Psoas muscle (tissue), 7 donors: ENCODE measurements at regions not wholly inside any gene's neighbourhood (a gene's known extent, or its start where the extent isn't known, plus 50 kb on each side); places are given as distances from the start of the nearest gene placed in this dataset.

Experiments used
- ATAC-seq, 4 donors: fragments of 200-7000 bp; cut with Tn5 transposase; one replicate each; pipeline ENCODE4 v1.9.1; 2020; ENCODE audit warnings: moderate library complexity in 3 of 4, mild to moderate bottlenecking in 2 of 4
- DNase-seq, 2 donors: peaks; one replicate each; pipeline ENCODE4 v3.0.0-alpha.2; 2020
- H3K27ac ChIP-seq: fragments of 200-600 bp; one replicate; pipeline ENCODE4 v1.8.0; 2022
- H3K27me3 ChIP-seq, 3 donors: fragments of 200-600 bp in 1 of 3; one replicate each; pipeline versions ENCODE4 v1.6.1 to v1.8.0; 2013 to 2022; ENCODE audit warnings: low read length in 2 of 3, mild to moderate bottlenecking in 2 of 3, moderate library complexity in 1 of 3; ENCODE audit not compliant: insufficient read depth in 3 of 3
- H3K36me3 ChIP-seq, 2 donors: fragments of 200-600 bp in 1 of 2; one replicate each; pipeline versions ENCODE4 v1.6.1 to v1.8.0; 2013 to 2022; ENCODE audit warnings: low read depth in 1 of 2, mild to moderate bottlenecking in 1 of 2, moderate library complexity in 1 of 2; ENCODE audit not compliant: insufficient read depth in 1 of 2
- H3K4me1 ChIP-seq: fragments of 200-600 bp; one replicate; pipeline ENCODE4 v1.8.0; 2022
- H3K4me3 ChIP-seq: fragments of 200-600 bp; one replicate; pipeline ENCODE4 v1.8.0; 2022; ENCODE audit warnings: mild to moderate bottlenecking
- H3K9me3 ChIP-seq: fragments of 200-600 bp; one replicate; pipeline ENCODE4 v1.8.0; 2022
- WGBS, 3 donors: extraction: QIAGEN DNeasy Blood & Tissue Kit; methylation state at CpG; one replicate each; pipeline versions ENCODE4 v1.1.6 to v1.1.7; 2013; 5-methylcytosine and 5-hydroxymethylcytosine counted together
- intact Hi-C, 2 donors: fragments of 100-400 bp; cut with DNase I; formaldehyde crosslinking; loops; one replicate each; pipeline versions ENCODE4 v1.11.0 to v1.14.2; 2022
- TF ChIP-seq, protein P1 (sequence below): fragments of 200-600 bp; IDR thresholded peaks from one replicate; pipeline ENCODE4 v1.8.0; 2022; ENCODE audit warnings: antibody characterized with exemption
- donor health status: healthy with polysubstance abuse.
- donor health status: DM: no; HTN: no; CAD: no; lungs with moderate emphysema.
- donor health status: Bipolar disorder and iron deficiency.
- donor health status: healthy.
- donor health status: DM: yes; HTN: yes; CAD: no.
- donor health status: DM: no; HTN: no; CAD: no.
- donor health status: DM: yes; HTN: yes; CAD: no.

DNA sequence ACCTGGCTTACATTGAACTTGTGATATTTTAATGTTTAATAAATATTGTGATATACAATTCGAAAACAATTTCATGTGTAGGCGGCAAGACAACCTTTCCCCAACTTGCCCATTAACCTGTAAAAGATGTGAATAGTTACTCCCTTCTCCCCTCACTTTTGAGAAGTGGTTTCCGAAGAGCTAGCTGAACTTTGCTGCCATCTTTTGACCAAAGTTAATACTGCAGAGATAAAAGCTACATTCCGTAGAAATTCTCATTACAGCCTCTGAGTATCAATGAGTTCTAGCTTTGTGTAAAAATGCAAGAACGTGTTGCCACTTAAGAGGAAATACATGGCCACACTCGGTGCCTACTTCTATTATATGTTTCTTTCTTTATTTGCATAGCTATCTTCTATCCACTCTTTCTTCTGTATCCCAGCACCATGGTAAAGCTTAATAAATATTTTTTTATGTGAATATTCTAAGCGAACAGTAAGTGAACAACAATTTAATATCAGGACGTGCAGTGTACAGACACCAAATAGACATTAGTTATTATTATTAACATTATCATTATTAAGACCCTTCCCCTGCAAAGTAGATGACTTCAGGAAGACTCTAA is 105.1 kb upstream of the TMEM260 start:
- intact Hi-C loops, result loop anchor here (2.0 to 10.0 kb wide), 3 partner anchors 768 to 1030 kb away; partner anchors contain the start of gene TBPL2 (in 1 of the 2)
- Histone ChIP-seq H3K4me1 (no peaks in the 10 kb centered on the region), H3K9me3 (no peaks in the 10 kb centered on the region), H3K36me3 (no peaks in the 10 kb centered on the region), H3K27me3 (peaks cover 0 to 2% (median 0%) of the 10 kb centered on the region in 3 donors), H3K27ac (no peak overlapping the region), H3K4me3 (no peak overlapping the region)
- ATAC-seq, result peak in 1 of 4 donors; percentile 62
- TF ChIP-seq, protein P1, sequence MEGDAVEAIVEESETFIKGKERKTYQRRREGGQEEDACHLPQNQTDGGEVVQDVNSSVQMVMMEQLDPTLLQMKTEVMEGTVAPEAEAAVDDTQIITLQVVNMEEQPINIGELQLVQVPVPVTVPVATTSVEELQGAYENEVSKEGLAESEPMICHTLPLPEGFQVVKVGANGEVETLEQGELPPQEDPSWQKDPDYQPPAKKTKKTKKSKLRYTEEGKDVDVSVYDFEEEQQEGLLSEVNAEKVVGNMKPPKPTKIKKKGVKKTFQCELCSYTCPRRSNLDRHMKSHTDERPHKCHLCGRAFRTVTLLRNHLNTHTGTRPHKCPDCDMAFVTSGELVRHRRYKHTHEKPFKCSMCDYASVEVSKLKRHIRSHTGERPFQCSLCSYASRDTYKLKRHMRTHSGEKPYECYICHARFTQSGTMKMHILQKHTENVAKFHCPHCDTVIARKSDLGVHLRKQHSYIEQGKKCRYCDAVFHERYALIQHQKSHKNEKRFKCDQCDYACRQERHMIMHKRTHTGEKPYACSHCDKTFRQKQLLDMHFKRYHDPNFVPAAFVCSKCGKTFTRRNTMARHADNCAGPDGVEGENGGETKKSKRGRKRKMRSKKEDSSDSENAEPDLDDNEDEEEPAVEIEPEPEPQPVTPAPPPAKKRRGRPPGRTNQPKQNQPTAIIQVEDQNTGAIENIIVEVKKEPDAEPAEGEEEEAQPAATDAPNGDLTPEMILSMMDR, result peak; percentile 83
- WGBS, 3 donors, result 14 to 16% (median 15%) methylated on average over 8 of the region's 8 CpGs
- DNase-seq, result no peak

DNA sequence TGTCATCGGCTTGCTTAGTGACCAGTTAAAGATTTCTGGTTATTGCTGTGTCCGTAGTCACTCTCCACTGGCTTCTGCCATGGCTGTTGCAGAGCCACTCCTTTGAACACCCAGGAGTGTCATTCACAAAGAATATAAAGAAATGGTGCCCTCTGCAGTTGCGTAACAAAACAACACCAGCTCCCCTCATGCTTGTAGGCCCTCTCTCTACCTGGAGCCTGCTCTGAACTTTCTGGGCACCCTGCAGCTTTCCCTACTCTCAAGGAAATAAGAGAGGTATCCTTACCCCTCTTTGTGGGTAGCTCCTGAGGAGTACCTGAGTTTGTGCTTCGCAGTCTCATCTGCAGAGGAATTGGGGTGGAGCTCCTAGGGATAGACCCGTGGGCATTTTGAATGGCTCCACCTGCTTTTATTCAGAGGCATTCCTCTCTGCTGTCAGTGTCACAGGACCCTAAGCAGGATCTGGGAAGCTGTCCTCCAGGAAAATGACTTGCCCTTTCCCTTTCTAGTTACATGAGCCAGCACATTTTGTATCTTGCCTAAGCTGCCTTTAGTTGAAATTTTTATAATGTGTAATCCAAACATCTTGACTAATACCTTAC is 97.2 kb upstream of the TMEM260 start:
- Histone ChIP-seq H3K9me3 (no peaks in the 10 kb centered on the region), H3K27me3 (peaks cover 0 to 2% (median 0%) of the 10 kb centered on the region in 3 donors), H3K4me1 (no peaks in the 10 kb centered on the region), H3K4me3 (no peak overlapping the region), H3K36me3 (no peaks in the 10 kb centered on the region), H3K27ac (no peak overlapping the region)
- DNase-seq (no peak), ATAC-seq (no peak)
- 66 to 67% (median 66%) methylated on average over 5 of the region's 5 CpGs for WGBS, 3 donors
- intact Hi-C loops, result no loop called here
- TF ChIP-seq, protein P1, result no peak

DNA sequence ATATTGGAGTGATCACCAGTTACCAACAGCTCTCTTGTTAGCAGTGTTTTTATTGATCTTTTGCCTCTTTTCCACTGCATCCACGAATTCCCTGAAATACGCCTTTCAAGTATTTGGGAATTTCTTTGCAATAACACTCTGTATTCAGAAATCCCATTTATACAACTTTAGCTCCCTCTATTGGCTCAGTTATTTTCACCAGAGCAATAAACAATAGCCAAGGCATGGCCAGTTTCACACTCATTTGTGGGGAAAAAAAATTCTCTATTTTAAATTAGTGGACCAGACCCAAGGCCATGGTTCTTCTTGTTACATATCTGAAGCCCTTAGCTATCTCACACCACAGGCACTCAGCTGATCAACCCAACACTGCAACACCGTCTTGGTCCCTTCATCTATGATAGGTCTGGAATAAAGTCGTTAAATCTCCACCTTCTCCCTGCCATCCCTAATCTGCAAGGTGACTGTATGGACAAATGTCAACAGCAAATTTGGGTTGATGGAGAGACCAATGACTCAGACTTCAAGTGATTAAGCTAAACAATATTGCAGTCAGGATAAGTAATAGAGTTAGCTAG is 92.4 kb upstream of the TMEM260 start:
- Histone ChIP-seq H3K36me3 (no peaks in the 10 kb centered on the region), H3K27me3 (peaks cover 0 to 2% (median 0%) of the 10 kb centered on the region in 3 donors), H3K9me3 (no peaks in the 10 kb centered on the region), H3K4me3 (no peak overlapping the region), H3K27ac (no peak overlapping the region), H3K4me1 (no peaks in the 10 kb centered on the region)
- TF ChIP-seq, protein P1, result no peak
- ATAC-seq, result no peak
- 58 to 71% (median 60%) methylated on average over 4 of the region's 4 CpGs for WGBS, 3 donors
- intact Hi-C loops, result no loop called here
- no peak for DNase-seq

DNA sequence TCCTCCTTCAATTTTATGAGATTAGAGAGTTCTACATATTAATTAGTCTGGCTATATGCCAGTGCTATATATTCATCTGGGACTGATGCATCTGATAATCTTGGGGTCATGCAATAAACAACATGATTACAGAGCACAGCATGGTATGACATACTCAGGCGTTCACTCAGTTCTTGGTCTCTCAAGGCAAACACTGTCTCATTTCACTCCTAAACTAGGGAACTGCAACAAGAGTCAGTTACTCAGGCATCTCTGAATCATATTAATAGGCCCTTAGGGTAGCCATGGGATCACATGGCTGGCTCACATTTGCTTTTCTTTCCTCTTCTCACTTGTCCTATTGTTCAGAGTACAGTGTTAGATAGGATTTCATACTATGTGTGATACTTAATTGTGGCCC is 91.8 kb upstream of the TMEM260 start:
- Histone ChIP-seq H3K4me3 (no peak overlapping the region), H3K27me3 (no peaks in the 10 kb centered on the region), H3K27ac (no peak overlapping the region), H3K9me3 (no peaks in the 10 kb centered on the region), H3K36me3 (no peaks in the 10 kb centered on the region), H3K4me1 (no peaks in the 10 kb centered on the region)
- DNase-seq (no peak), ATAC-seq (no peak)
- WGBS, 3 donors, result 56 to 59% (median 58%) methylated on average over 1 of the region's 1 CpG
- intact Hi-C loops, result no loop called here
- TF ChIP-seq, protein P1, result no peak
